Erythroblast (primary cell): ENCODE measurements at regions not wholly inside any gene's neighbourhood (a gene's known extent, or its start where the extent isn't known, plus 50 kb on each side); places are given as distances from the start of the nearest gene placed in this dataset.

Source experiments
- DNase-seq, 2 experiments: peaks; one replicate each; lab custom pipeline; 2025; lab: John Stamatoyannopoulos, UW
- GATA1 ChIP-seq: IDR thresholded peaks from 2 replicates; pipeline ENCODE4 v1.6.1; 2011; ENCODE audit warnings: low read depth, mild to moderate bottlenecking, control low read depth, low read length, moderate library complexity
- POLR2A ChIP-seq: IDR thresholded peaks from 2 replicates; pipeline ENCODE4 v1.6.1; 2011; ENCODE audit warnings: mild to moderate bottlenecking, low read length

DNA sequence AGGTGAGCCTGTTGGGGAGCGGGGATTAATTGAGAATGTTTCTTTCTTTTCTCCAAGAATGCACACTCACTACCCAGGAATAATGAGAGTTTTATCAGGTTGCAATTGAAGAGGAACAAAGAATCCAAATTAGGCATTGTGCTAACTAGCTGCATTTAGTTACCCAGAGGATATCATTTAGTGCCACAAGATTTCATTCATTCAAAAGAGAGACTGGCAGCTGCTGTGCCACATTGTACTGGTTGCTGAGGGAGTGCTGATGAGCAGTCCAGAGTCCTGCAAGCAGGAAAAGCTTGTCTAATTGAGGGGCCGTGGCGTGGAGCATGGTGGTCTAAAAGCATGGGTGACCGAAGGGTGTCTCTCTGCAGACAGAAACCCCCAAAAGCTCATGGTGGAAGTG lies 97.6 kb downstream of the CTAGE1 start:
- no peak for DNase-seq
- TF ChIP-seq GATA1 (no peak), POLR2A (no peak)

DNA sequence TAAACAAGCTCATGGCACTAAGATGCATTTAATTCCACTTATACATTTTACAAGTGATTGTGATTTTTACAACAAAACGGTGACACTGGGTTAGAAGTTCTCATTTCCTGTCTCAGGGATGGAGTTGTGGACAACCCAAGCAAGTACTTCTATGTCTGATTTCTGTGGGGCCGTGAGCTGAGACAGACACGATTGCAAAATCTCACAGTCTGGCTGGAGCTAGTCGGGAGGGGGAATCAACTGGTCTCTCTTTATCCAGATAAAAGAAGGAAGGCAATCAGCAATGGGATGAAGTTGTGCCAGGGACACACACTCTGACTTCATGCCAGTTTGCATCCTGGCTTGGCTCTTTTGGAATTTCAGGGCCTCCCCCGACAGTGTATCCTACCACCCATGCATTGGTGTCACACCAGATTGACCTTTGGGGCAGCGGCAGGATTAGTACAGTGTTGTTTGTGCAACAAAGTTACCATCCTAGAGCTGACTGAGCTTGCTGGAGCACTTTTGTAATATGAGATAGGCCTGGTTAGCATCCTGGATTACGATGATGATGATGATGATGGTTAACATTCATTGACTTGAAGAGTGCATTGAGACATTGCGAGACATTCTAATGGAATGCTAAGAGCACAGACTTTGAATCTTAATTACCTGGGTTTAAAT lies 98.8 kb downstream of the CTAGE1 start:
- TF ChIP-seq POLR2A (no peak), GATA1 (no peak)
- no peak for DNase-seq

DNA sequence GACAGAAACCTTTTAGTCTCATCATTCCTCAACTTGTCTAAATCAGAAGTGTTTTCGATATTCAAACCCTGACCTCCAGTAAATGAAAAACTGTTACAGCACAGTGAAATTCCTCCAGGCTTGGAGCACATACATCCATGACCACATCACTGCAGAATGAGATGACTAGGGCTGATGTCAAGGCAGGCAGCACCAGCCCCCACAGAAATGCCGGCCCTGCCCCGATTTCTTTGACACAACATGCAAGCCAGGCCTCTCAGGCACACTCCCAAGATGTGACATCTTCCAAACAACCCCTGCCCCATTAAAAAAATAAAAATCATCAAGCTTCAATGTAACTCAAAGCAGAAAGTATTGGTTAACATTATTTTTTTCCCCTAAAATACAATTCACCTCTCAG lies 103.3 kb downstream of the CTAGE1 start:
- TF ChIP-seq POLR2A = no peak
- DNase-seq = no peak

DNA sequence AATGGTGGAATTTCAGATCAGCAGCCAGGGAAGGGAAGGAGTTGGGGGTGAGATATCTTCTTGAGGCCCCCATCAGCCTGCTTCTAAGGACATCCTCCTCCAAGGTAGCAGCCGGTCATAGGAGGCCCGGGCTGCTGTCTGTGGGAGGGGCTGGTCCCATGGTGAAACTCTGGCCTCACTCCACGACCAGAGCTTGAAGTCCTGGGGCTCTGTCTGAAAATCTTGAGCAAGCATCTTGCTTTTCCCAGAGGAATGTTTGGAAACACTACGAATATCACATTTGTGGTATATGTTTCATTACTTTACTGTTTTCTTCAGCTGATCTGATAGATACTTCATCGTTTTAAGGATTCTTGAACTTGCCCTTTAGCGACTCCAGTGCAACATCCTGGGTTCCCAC lies 103.7 kb downstream of the CTAGE1 start:
- TF ChIP-seq POLR2A = no peak
- no peak for TF ChIP-seq GATA1
- no peak for DNase-seq

DNA sequence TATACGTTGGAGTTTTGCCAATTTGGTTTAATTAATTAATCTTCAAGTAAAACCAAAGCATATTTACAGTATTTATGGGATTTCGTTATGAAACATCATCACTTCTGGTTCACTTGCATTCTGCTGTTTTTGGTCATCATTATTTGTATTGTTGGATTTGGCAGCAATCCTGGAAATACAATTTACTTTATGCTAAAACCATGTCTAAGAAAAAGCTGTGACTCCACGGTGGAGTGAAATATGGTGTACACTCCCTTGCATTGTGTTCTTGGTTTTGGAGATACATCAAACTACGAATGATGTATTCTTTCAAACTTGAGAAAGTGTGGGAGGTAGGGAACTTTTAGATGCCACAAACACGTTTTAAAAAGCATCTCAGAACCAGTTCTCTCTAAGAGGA lies 106.4 kb downstream of the CTAGE1 start:
- TF ChIP-seq POLR2A (no peak), GATA1 (no peak)
- no peak for DNase-seq

DNA sequence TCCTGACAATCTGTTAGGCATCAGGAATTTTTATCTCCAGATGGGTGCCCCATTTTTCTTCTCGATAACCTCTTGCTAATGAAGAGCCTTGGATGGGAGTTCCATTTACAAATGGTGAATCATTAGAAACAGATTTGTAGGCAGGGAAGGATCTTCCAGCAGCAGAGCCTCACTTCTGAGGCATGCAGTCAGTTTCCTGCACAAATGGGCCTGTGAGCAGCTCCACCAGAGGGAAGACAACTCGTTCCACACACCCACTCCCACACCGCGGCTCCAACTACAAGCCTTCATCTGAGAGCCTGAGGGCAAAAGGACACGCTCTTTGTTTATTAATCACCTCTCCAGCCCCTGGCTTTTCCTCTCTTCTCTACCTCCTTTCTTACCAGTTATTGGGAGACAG lies 108.5 kb downstream of the CTAGE1 start:
- DNase-seq = no peak
- TF ChIP-seq POLR2A (no peak), GATA1 (no peak)

DNA sequence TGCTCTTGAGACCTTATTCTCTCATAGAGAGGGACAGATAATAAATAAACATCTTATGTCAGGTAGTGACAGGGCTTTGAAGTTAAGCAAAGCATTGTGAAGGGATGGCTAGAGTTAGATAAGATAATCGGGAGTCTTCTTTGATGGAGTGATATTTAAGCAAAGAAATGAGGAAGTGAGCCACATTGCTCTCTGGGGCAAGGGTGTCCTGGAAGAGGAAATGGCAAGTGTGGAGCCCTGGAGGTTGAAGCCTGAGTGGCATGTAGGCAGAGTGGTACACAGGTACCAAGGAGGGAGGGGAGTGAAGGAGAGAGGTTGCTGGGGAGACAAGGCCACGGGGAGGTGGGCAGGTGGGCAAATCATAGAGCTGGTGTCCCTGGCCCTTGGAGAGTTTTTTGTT lies 110.2 kb downstream of the CTAGE1 start:
- TF ChIP-seq GATA1 (no peak), POLR2A (no peak)

DNA sequence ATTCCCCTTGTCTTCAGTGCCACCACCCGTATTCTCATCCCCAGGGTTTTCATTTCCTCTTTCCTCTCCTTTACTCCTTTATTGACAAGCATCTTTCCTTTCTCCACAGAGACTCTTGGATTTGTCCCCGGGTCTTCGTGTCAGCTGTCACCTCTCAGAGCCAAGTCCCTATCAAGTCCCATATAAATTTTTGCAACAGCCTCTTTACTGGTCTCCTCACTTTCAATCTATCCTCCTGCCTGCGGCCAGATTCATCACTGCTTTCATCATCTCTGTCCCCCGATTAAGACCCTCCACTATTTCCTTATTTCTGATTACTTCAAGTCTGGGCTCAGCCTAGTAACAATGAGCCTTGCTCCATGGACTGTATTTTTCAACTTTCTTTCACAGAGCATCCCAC lies 113.8 kb downstream of the CTAGE1 start:
- TF ChIP-seq GATA1 (no peak), POLR2A (no peak)
- DNase-seq = no peak

More for the DNA sequence above, 110.2 kb downstream of the CTAGE1 start:
- no peak for DNase-seq

DNA sequence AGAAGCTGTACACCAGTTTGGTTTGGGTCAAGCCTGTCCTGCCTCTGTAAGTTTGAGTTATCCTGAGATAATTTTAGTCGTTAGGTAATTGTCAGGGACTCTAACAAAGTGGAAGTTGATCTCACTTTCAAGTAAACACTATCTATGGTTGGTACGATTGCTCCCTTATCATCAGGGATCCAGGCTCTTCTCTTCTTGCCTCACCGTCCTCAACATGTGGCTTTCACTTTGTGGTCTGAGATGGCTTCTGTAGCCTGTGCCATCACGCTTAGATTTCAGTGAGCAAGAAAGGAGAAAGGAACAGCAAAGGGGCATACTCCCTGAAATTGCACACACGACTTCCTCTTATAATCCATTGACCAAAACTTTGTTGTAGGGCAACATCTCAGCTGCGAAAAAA lies 115.6 kb downstream of the CTAGE1 start:
- no peak for TF ChIP-seq POLR2A
- no peak for TF ChIP-seq GATA1
- DNase-seq = peak; percentile 29 to 56

DNA sequence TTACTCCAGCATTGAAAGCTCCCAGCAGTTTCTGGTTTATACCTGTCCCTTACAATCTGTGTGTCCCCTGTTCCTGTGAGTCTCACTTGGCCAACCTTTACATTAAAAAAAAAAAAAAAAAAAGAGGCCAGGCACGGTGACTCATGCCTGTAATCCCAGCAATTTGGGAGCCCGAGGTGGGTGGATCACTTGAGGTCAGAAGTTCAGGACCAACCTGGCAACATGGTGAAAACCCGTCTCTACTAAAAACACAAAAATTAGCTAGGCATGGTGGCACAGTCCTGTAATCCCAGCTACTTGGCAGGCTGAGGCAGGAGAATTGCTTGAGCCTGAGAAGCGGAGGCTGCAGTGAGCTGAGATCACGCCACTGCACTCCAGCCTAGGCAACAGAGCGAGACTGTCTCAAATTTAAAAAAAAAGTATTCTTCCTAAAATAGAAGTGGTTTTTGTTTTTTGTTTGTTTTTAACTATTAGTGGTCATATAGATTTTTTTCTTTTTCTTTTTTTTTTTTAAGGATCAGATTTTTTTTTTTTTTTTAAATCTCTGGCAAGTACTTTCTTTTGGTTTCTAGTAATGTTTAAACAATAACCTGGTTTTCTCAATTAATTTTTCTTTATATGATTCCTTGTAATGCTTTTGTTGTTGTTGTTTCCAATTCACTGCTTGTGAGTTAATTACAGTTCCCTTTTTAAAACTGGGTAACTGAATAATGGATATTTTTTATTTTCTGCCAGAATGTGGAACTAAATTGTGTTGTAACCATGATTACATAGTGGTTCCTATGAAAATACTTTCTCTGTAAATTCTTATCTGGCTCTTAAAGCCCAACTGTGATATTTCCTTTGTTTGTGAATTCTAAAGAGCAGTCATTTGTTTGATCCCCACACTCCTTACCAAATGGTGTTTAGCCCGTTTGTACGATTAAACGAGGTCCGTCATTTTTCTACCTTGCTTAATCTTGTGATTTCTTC lies 116.8 kb downstream of the CTAGE1 start:
- TF ChIP-seq POLR2A (no peak), GATA1 (no peak)
- no peak for DNase-seq

DNA sequence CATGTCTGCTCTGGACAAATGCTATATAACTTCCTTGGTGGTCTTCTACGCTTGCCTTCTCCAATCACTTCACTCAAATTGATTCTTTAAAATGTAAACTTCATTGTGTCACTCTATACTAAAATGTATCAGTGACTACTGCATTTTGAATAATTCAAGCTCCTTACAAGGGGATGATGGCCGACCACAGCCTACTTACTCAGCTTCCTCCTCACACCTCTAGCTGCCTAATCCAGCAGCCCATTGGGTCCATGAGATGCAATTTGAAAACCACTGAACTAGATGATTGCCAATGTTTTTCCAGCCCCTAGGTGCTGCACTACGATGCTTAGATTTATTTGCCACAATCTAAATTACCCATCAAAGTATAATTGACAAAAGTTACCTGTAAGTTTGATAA lies 120.7 kb downstream of the CTAGE1 start:
- DNase-seq = no peak
- no peak for TF ChIP-seq POLR2A
- no peak for TF ChIP-seq GATA1

DNA sequence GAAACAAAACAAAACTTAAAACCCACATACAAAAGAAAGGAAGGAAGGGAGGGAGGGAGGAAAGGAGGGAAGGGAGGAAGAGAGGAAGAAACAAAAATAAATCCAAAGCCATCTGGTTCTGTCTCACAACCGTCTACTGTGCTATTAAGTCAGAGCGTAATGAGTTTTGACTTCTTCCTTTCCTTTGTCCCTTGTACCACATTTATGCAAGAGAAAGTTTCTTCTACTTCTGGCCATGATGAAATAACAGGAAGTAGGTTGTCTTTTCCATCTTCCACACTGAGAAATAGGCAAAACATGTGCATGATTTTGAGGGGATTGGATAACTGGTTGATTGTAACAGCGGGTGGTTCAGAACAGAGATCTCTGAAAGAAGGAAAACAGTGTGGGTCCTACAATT lies 121.4 kb downstream of the CTAGE1 start:
- DNase-seq = no peak
- TF ChIP-seq POLR2A (no peak), GATA1 (no peak)

DNA sequence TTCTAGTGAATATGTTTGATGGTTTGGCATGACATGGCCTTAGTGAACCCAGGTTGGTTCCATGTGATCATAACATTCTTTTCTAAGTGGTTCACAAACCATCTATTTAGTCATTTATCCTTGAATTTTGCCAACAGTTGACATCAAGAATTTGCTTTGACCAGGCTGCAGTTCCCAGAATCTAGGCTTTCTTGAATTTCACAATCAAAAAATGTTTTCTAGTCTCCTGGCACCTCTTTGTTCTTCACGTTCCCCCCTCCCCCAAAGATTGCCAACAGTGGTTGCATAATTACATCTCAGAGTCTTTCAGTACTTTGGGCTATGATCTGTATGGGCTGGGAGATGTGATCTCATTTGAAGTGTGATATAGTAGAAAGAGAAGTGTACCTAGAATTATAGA lies 124.0 kb downstream of the GATA6 start:
- DNase-seq = no peak

DNA sequence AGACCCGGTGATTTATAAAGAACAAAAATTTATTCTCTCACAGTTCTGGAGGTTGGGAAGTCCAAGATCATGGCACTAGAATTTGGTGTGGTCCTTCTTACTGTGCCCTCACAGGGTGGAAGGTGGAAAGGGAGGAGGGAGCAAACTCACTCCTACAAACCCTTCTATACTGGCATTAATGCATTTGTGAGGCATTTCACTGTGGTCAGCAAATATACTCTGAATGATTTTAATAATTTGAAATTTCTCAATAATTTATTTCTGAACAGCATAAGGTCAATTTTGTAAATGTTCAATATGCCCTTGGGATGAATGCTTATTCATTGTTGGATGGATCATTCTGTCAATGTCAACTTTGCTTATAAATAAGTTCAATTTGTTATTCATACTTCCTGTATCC lies 120.6 kb downstream of the GATA6 start:
- DNase-seq = no peak
- TF ChIP-seq POLR2A (no peak), GATA1 (no peak)

More for the DNA sequence above, 124.0 kb downstream of the GATA6 start:
- TF ChIP-seq POLR2A = no peak
- no peak for TF ChIP-seq GATA1
